H9 (cell line): ENCODE measurements at regions not wholly inside any gene's neighbourhood (a gene's known extent, or its start where the extent isn't known, plus 50 kb on each side); places are given as distances from the start of the nearest gene placed in this dataset.

Experiments
- DNase-seq: peaks from one replicate; pipeline ENCODE4 v3.0.0-alpha.2; 2017
- H2AFZ ChIP-seq: one replicate; pipeline ENCODE4 v1.6.1; 2013; ENCODE audit warnings: mild to moderate bottlenecking, low read length, control low read depth, moderate library complexity
- H2AK5ac ChIP-seq: 2 replicates; pipeline ENCODE4 v1.6.1; 2013; ENCODE audit warnings: low read length, control low read depth, mixed read lengths; ENCODE audit not compliant: insufficient read length
- H2BK120ac ChIP-seq: one replicate; pipeline ENCODE4 v1.6.1; 2013; ENCODE audit warnings: low read depth, mild to moderate bottlenecking, low read length, control low read depth, inconsistent platforms; ENCODE audit not compliant: poor library complexity, severe bottlenecking
- H2BK12ac ChIP-seq: 2 replicates; pipeline ENCODE4 v1.6.1; 2013; ENCODE audit warnings: low read length, control low read depth, mixed read lengths, low read depth; ENCODE audit not compliant: insufficient read length
- H2BK15ac ChIP-seq: 2 replicates; pipeline ENCODE4 v1.6.1; 2013; ENCODE audit warnings: low read depth, low read length, control low read depth
- H2BK20ac ChIP-seq: one replicate; pipeline ENCODE4 v1.6.1; 2013; ENCODE audit warnings: low read depth, mild to moderate bottlenecking, low read length, control low read depth, inconsistent platforms; ENCODE audit not compliant: poor library complexity, severe bottlenecking
- H2BK5ac ChIP-seq: 2 replicates; pipeline ENCODE4 v1.6.1; 2013; ENCODE audit warnings: low read length, control low read depth, mixed read lengths; ENCODE audit not compliant: insufficient read length
- H3K14ac ChIP-seq: 2 replicates; pipeline ENCODE4 v1.6.1; 2013; ENCODE audit warnings: low read length, control low read depth; ENCODE audit not compliant: insufficient read depth
- H3K18ac ChIP-seq: 2 replicates; pipeline ENCODE4 v1.6.1; 2013; ENCODE audit warnings: low read depth, mild to moderate bottlenecking, mixed read lengths, low read length, control low read depth; ENCODE audit not compliant: insufficient read length
- H3K23ac ChIP-seq: 2 replicates; pipeline ENCODE4 v1.6.1; 2013; ENCODE audit warnings: low read length, control low read depth, mixed read lengths, low read depth; ENCODE audit not compliant: insufficient read length
- H3K23me2 ChIP-seq: 2 replicates; pipeline ENCODE4 v1.6.1; 2013; ENCODE audit warnings: low read depth, mild to moderate bottlenecking, mixed read lengths, low read length, control low read depth; ENCODE audit not compliant: insufficient read length, poor library complexity, severe bottlenecking
- H3K27ac ChIP-seq: 2 replicates; pipeline ENCODE4 v1.5.1; 2013; ENCODE audit warnings: low read length, control low read depth, mixed read lengths, low read depth; ENCODE audit not compliant: insufficient read length
- H3K27me3 ChIP-seq: 2 replicates; pipeline ENCODE4 v1.6.1; 2013; ENCODE audit warnings: low read length, control low read depth, inconsistent platforms; ENCODE audit not compliant: insufficient read depth
- H3K4ac ChIP-seq: 2 replicates; pipeline ENCODE4 v1.6.1; 2013; ENCODE audit warnings: low read depth, mild to moderate bottlenecking, control low read depth, inconsistent platforms, low read length, moderate library complexity
- H3K4me1 ChIP-seq: 2 replicates; pipeline ENCODE4 v1.6.1; 2013; ENCODE audit warnings: low read length, control low read depth, inconsistent platforms; ENCODE audit not compliant: insufficient read depth
- H3K4me2 ChIP-seq: 2 replicates; pipeline ENCODE4 v1.6.1; 2013; ENCODE audit warnings: low read length, control low read depth, mixed read lengths; ENCODE audit not compliant: insufficient read length, insufficient read depth
- H3K56ac ChIP-seq: 2 replicates; pipeline ENCODE4 v1.6.1; 2013; ENCODE audit warnings: low read depth, mild to moderate bottlenecking, mixed read lengths, low read length, control low read depth; ENCODE audit not compliant: insufficient read length
- H3K79me1 ChIP-seq: 2 replicates; pipeline ENCODE4 v1.6.1; 2013; ENCODE audit warnings: low read depth, mild to moderate bottlenecking, moderate library complexity, low read length, control low read depth, inconsistent platforms; ENCODE audit not compliant: insufficient read depth, poor library complexity, severe bottlenecking
- H3K79me2 ChIP-seq: 2 replicates; pipeline ENCODE4 v1.6.1; 2013; ENCODE audit warnings: low read length, control low read depth, inconsistent platforms; ENCODE audit not compliant: insufficient read depth
- H3K9ac ChIP-seq: 2 replicates; pipeline ENCODE4 v1.6.1; 2013; ENCODE audit warnings: low read length, control low read depth, mixed read lengths; ENCODE audit not compliant: insufficient read length; ENCODE audit errors: extremely low read depth
- H3K9me3 ChIP-seq: one replicate; pipeline ENCODE4 v1.6.1; 2013; ENCODE audit warnings: low read depth, low read length, inconsistent platforms; ENCODE audit not compliant: control insufficient read depth
- H3T11ph ChIP-seq: one replicate; pipeline ENCODE4 v1.6.1; 2013; ENCODE audit warnings: mild to moderate bottlenecking, low read length, control low read depth, inconsistent platforms
- H4K20me1 ChIP-seq: one replicate; pipeline ENCODE4 v1.6.1; 2013; ENCODE audit not compliant: control insufficient read depth, insufficient read length, insufficient read depth
- H4K5ac ChIP-seq: 2 replicates; pipeline ENCODE4 v1.6.1; 2013; ENCODE audit warnings: low read depth, mild to moderate bottlenecking, mixed read lengths, low read length, control low read depth; ENCODE audit not compliant: insufficient read length
- H4K8ac ChIP-seq: replicated peaks from 2 replicates; pipeline ENCODE4 v1.6.1; 2013; ENCODE audit warnings: low read length, control low read depth, mixed read lengths, low read depth; ENCODE audit not compliant: insufficient read length
- H4K91ac ChIP-seq: 2 replicates; pipeline ENCODE4 v1.6.1; 2013; ENCODE audit warnings: low read depth, mild to moderate bottlenecking, moderate library complexity, mixed read lengths, low read length, control low read depth; ENCODE audit not compliant: insufficient read length
- H3K27ac Mint-ChIP-seq, 3 experiments: 2 replicates in 2 of 3; 3 replicates in 1 of 3; pipeline ENCODE4 v1.8.0; 2020 to 2021; ENCODE audit warnings: mixed read lengths in 3 of 3, mild to moderate bottlenecking in 1 of 3, moderate library complexity in 1 of 3
- H3K27me3 Mint-ChIP-seq: 2 replicates; pipeline ENCODE4 v1.8.0; 2021; ENCODE audit warnings: low read depth, mild to moderate bottlenecking, moderate library complexity, mixed read lengths
- H3K36me3 Mint-ChIP-seq, 3 experiments: 2 replicates in 2 of 3; 3 replicates in 1 of 3; pipeline ENCODE4 v1.8.0; 2020 to 2021; ENCODE audit warnings: low read depth in 3 of 3, mixed read lengths in 3 of 3; ENCODE audit not compliant: insufficient read depth in 1 of 3
- H3K4me1 Mint-ChIP-seq, 2 experiments: 2 replicates each; pipeline ENCODE4 v1.8.0; 2020; ENCODE audit warnings: mixed read lengths in 2 of 2
- H3K4me3 Mint-ChIP-seq, 2 experiments: 2 replicates in 1 of 2; 3 replicates in 1 of 2; pipeline ENCODE4 v1.8.0; 2020 to 2021; ENCODE audit warnings: mild to moderate bottlenecking in 2 of 2, mixed read lengths in 2 of 2, moderate library complexity in 1 of 2
- H3K9me3 Mint-ChIP-seq, 2 experiments: 2 replicates in 1 of 2; 3 replicates in 1 of 2; pipeline ENCODE4 v1.8.0; 2020; ENCODE audit warnings: mild to moderate bottlenecking in 2 of 2, mixed read lengths in 2 of 2, moderate library complexity in 1 of 2
- WGBS: extraction: QIAGEN DNeasy Blood & Tissue Kit; methylation state at CpG from one replicate; pipeline ENCODE4 v1.1.7; 2013; ENCODE audit warnings: missing lambda C conversion rate, low lambda C conversion rate, mixed read lengths; ENCODE audit not compliant: insufficient read length; ENCODE audit errors: extremely low coverage; 5-methylcytosine and 5-hydroxymethylcytosine counted together
- TF ChIP-seq, protein P1 (sequence below): fragments of 200-600 bp; sonication (generic); conservative IDR thresholded peaks from 3 replicates; pipeline ENCODE4 v1.8.0; 2021; ENCODE audit warnings: antibody characterized with exemption, mild to moderate bottlenecking

- H3K23ac ChIP-seq = no peak overlapping the region
- no peak overlapping the region for H2BK5ac ChIP-seq
- no peaks in the 10 kb centered on the region for H3K23me2 ChIP-seq
- H4K20me1 ChIP-seq = no peaks in the 10 kb centered on the region
- no peak overlapping the region for H3K56ac ChIP-seq
- H3K79me1 ChIP-seq = no peaks in the 10 kb centered on the region
- no peak overlapping the region for H4K8ac ChIP-seq
- peaks cover 3% of the 10 kb centered on the region for H3K4me1 ChIP-seq
- H3K4me2 ChIP-seq = no peak overlapping the region
- H3K79me2 ChIP-seq = no peaks in the 10 kb centered on the region
- Mint-ChIP-seq H3K27ac (no peak overlapping the region), H3K27me3 (peaks cover 23% of the 10 kb centered on the region), H3K36me3 (no peaks in the 10 kb centered on the region; a peak in 2 of 7 replicates), H3K4me1 (peaks cover 22 to 27% of the 10 kb centered on the region in 2 experiments), H3K4me3 (no peak overlapping the region), H3K9me3 (no peaks in the 10 kb centered on the region)
- TF ChIP-seq, protein P1, sequence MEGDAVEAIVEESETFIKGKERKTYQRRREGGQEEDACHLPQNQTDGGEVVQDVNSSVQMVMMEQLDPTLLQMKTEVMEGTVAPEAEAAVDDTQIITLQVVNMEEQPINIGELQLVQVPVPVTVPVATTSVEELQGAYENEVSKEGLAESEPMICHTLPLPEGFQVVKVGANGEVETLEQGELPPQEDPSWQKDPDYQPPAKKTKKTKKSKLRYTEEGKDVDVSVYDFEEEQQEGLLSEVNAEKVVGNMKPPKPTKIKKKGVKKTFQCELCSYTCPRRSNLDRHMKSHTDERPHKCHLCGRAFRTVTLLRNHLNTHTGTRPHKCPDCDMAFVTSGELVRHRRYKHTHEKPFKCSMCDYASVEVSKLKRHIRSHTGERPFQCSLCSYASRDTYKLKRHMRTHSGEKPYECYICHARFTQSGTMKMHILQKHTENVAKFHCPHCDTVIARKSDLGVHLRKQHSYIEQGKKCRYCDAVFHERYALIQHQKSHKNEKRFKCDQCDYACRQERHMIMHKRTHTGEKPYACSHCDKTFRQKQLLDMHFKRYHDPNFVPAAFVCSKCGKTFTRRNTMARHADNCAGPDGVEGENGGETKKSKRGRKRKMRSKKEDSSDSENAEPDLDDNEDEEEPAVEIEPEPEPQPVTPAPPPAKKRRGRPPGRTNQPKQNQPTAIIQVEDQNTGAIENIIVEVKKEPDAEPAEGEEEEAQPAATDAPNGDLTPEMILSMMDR = no peak
- H3K4ac ChIP-seq = no peak overlapping the region
- H3K14ac ChIP-seq = no peak overlapping the region
- no peak overlapping the region for H2BK120ac ChIP-seq
- H2AFZ ChIP-seq = no peak overlapping the region
- H2BK20ac ChIP-seq = no peak overlapping the region
- H3K27ac ChIP-seq = no peak overlapping the region
- DNase-seq = no peak
- no peak overlapping the region for H3T11ph ChIP-seq
- H4K5ac ChIP-seq = no peak overlapping the region
- H3K9me3 ChIP-seq = no peaks in the 10 kb centered on the region
- H3K27me3 ChIP-seq = peaks cover 10% of the 10 kb centered on the region; the same call in 1 of the 2 replicates
- no peak overlapping the region for H2BK15ac ChIP-seq
- H2BK12ac ChIP-seq = no peak overlapping the region
- no peak overlapping the region for H3K9ac ChIP-seq
- no peak overlapping the region for H2AK5ac ChIP-seq
- H4K91ac ChIP-seq = no peak overlapping the region
- no peak overlapping the region for H3K18ac ChIP-seq
- no CpG with 5 or more reads among the region's 2 CpGs for WGBS
Measured at GRCh38 chr1:209409780-209410179, 173.7 kb upstream of the CAMK1G start.
